Heart left ventricle (tissue), 13 donors: ENCODE measurements at regions not wholly inside any gene's neighbourhood (a gene's known extent, or its start where the extent isn't known, plus 50 kb on each side); places are given as distances from the start of the nearest gene placed in this dataset.

Experiments used
- POLR2A ChIP-seq, 2 donors: fragments of 450-650 bp; IDR thresholded peaks; one replicate each; pipeline ENCODE4 v1.6.1; 2017; ENCODE audit warnings: antibody characterized with exemption in 2 of 2, mild to moderate bottlenecking in 2 of 2, moderate library complexity in 2 of 2
- TF ChIP-seq, protein P1 (sequence below), 12 donors: fragments of 200-600 bp; sonication (generic) in 4 of 12; IDR thresholded peaks; one replicate each; pipeline versions ENCODE4 v1.5.0 to v1.8.0; 2018 to 2022; ENCODE audit warnings: antibody characterized with exemption in 12 of 12, mild to moderate bottlenecking in 5 of 12
- donor health status: ischemic (EF 13 %, LVEDD 7.1; RV severe dilation, severe dysfunction).
- donor health status: DM: no; HTN: yes; CAD: no.
- donor health status: DM: no; HTN: no; CAD: no.
- donor health status: ischemic (EF 25% LVEDD 6.9; RV normal size, moderate dysfunction).
- donor health status: ischemic (EF 25% LVEDD 5.7; RV mildly dilated, moderate dysfunction).
- donor health status: ischemic (EF 35%, LVEDD 5.7; RV mildly dilated, moderate dysfunction).
- donor health status: nonischemic (EF 11% LVEDD 7.7; RV severe dilation, severe dysfunction).
- donor health status: DM: yes; HTN: yes; CAD: no.
- donor health status: PGD.
- donor health status: ischemic (EF 29% LVEDD 5.4; RV normal size, mild dysfunction).
- donor health status: nonischemic (EF 23%, LVEDD 6.1; RV moderate dilation, normal function).

DNA sequence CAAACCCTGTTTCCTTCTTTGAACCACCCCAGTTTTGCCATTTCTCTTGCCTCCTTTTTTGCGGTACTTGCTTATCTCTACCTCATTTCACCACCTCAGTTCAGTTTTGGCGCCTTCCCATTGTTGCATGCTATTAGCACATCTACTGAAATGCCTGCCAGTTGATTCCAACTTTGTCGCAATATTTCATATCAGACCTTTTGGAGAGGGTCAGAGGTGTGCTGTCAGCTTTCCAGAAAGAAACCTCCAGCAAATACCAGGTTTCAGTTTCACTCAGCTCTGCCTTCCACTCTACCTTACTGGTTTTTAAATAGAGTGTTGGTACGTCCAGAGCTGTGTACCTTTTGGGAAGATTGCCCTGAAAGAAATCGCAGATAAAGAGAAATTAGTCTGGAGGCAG is 91.9 kb upstream of the CPEB2 start:
- TF ChIP-seq, protein P1, sequence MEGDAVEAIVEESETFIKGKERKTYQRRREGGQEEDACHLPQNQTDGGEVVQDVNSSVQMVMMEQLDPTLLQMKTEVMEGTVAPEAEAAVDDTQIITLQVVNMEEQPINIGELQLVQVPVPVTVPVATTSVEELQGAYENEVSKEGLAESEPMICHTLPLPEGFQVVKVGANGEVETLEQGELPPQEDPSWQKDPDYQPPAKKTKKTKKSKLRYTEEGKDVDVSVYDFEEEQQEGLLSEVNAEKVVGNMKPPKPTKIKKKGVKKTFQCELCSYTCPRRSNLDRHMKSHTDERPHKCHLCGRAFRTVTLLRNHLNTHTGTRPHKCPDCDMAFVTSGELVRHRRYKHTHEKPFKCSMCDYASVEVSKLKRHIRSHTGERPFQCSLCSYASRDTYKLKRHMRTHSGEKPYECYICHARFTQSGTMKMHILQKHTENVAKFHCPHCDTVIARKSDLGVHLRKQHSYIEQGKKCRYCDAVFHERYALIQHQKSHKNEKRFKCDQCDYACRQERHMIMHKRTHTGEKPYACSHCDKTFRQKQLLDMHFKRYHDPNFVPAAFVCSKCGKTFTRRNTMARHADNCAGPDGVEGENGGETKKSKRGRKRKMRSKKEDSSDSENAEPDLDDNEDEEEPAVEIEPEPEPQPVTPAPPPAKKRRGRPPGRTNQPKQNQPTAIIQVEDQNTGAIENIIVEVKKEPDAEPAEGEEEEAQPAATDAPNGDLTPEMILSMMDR (IDR thresholded peaks at IDR 0.05), result no peak
- TF ChIP-seq POLR2A (IDR thresholded peaks at IDR 0.05), result no peak
